Brain pericyte (primary cell): ENCODE measurements at regions not wholly inside any gene's neighbourhood (a gene's known extent, or its start where the extent isn't known, plus 50 kb on each side); places are given as distances from the start of the nearest gene placed in this dataset.
A peak's percentile ranks its signal among the peaks of the same experiment; 100 is the strongest.

Source experiments
- DNase-seq: peaks from one replicate; pipeline ENCODE4 v3.0.0-alpha.2; 2012; ENCODE audit warnings: low read depth, low spot score

DNA sequence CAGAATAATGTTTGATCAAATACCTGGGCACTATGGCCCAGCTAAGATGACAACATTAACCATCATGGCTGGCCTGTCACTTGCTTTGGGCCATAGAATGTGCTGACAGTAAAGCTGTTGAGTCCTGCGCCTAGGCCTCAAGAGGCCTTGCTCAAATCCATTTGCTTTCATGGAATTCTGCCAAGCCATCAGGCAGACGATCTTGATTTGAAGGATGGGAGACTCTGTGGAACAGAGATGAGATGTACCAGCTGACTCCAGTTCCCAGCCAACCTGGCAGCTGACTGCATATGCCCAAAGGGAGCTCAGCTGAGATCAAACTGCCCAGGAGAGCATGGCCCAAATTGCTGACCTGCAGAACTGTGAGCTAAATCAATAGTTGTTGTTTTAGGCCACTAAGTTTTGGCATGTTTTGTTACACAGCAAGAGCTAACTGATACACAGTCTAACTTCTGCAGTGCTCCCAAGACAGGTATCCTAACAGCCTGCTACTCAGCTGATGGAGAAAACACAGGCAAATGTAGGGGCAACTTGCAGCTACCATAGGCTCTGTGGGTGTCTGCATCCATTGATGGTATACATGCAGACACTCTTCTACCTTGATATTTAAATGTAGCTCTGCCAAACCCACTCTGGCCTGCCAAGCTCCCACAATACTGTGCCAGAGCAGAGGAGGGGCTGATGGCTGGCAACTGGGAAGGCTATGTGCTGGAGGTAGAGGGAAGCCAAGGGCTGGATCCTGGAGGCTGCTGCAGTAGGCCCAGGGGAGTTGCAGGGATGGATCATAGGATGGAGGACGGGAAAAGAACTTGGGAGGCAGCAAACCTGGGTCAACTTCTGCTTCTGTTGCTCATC lies 55.2 kb upstream of the RNF24 start:
- no peak for DNase-seq

DNA sequence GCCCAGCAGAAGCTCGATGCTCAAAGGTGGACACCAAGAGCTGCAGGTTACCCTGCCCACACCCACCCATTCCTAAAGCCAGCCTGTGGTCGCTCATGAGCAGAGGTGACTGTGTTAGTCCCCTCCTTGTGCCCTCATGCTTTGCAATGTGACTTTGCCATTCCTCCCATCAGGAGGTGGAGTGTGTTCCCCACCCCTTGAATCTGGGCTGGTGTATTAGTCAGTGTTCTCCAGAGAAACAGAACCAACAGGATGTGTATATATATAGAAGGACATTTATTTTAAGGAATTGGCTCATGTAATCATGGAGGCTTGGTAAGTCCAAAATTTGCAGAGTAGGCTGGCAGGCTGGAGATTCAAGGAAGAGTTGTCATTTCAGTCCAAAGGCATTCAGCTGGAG lies 54.4 kb upstream of the RNF24 start:
- DNase-seq: no peak

DNA sequence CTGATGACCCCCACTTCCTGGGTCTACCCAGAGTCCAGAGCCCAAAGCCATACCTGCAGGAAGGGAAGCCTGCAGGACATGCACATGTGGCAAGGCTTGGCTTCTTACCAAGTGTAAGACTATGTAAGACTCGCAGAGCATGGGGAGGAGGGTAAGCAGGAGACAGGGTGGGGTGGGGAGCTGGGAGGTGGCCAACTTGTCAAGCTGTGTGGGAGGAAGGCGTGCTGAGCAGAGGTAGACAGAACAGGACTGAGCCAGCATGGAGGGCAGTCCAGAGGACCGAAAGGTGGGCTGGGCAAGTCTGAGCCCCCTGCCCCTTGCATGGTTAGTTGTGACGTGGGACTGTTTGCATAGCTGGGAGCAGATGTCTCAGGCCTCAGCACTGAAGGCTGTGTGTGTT lies 53.4 kb upstream of the RNF24 start:
- no peak for DNase-seq

DNA sequence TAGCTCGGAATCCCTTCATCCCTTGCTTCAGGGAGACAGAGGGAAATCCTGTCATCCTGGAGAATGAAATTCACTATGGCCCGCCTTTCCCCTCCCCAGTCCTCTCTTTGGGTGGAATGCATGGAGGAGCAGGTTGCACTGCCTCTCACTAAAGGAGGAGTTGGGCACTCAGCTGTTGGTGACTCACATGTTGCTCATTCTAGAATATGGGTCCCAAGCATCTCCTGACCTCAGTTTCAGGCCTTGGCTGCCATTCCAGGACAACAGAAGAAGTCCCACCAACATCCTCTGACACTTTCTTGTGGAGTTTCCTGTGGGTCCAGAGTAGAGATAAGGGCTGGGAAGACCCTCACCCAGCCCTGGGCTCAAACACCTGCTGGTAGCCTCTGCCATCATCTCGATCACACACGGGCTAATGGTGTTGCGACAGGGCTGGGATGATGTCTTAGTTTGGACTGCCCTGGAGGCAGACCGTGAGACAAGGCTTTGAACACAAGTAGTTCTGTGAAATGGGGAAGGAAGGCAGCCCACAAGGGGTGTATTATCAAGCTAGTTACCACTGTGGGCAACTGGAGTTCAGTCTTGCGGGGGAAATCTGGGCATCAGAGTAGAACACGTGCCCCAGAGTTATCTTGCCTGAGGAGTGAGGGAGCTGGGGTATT lies 52.4 kb upstream of the RNF24 start:
- DNase-seq: no peak

DNA sequence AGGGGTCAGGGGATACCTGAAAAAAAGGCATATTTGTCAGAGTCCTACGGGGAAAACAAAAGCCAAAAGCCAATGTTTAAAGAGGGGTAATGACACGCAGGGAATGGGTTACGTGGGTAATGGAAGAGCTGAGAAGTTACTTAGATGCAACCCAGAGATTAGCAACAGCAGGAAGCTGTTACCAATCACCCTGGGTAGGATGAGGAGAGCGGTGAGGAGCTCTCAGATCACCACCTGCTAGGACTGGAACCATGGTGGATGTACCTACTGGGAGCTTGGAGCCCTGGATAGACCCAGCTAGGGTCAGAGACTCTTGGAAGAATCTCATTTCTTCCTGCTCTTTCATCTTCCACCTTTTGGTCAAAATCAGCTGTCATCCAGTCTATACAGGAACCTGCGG lies 51.2 kb upstream of the RNF24 start:
- no peak for DNase-seq

DNA sequence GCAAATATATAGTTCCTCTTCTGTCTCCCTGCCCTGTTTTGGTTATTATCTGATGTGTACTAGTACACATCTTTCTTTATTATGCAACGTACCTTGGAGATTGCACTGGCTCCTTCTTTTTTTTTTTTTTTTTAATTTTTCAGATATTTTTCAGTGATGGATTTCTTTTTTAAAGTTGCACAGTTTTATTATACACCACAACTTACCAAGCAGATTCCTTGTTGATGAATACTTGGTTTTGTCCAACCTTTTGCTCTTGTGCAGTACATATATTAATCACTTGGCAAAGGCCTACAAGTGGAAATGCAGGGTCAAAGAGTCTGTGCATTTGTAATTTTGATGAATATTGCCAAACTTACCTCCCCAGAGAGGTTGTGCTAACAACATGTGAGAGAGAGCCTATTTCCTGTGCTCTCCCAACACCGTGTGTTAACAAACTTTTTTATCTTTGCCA lies 50.1 kb upstream of the RNF24 start:
- peak; percentile 55 for DNase-seq
